SU-DHL-6 (cell line): ENCODE measurements at regions not wholly inside any gene's neighbourhood (a gene's known extent, or its start where the extent isn't known, plus 50 kb on each side); places are given as distances from the start of the nearest gene placed in this dataset.

Experiments used
- EZH2phosphoT487 ChIP-seq: fragments of 200-600 bp; sonication (generic), shearing (Covaris generic); conservative IDR thresholded peaks from 2 replicates; pipeline ENCODE4 v1.6.1; 2018; ENCODE audit warnings: mild to moderate bottlenecking, antibody characterized with exemption, low read length, moderate library complexity, mixed read lengths
- TF ChIP-seq, protein P1 (sequence below): fragments of 200-600 bp; sonication (generic); IDR thresholded peaks from one replicate; pipeline ENCODE4 v1.5.1; 2017; ENCODE audit warnings: antibody characterized with exemption, mild to moderate bottlenecking, low read length, moderate library complexity; ENCODE audit not compliant: insufficient read depth, poor library complexity, severe bottlenecking

DNA sequence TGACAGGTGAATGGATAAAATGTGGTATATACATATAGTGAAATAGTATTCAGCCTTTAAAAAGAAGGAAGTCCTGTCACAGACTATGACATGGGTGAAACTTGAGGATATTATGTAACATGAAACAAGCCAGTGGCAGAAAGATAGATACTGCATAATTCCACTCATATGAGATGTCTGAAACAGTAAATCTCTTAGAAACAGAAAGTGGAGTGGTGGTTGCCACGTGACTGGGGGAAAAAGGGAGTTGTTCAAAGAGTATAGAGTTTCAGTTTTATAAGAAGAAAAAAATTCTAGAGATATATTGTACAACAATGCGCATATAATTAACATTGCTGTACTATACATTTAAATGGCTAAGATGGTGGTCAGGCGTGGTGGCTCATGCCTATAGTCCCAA is 178.2 kb upstream of the ATP5MC3 start:
- TF ChIP-seq, protein P1, sequence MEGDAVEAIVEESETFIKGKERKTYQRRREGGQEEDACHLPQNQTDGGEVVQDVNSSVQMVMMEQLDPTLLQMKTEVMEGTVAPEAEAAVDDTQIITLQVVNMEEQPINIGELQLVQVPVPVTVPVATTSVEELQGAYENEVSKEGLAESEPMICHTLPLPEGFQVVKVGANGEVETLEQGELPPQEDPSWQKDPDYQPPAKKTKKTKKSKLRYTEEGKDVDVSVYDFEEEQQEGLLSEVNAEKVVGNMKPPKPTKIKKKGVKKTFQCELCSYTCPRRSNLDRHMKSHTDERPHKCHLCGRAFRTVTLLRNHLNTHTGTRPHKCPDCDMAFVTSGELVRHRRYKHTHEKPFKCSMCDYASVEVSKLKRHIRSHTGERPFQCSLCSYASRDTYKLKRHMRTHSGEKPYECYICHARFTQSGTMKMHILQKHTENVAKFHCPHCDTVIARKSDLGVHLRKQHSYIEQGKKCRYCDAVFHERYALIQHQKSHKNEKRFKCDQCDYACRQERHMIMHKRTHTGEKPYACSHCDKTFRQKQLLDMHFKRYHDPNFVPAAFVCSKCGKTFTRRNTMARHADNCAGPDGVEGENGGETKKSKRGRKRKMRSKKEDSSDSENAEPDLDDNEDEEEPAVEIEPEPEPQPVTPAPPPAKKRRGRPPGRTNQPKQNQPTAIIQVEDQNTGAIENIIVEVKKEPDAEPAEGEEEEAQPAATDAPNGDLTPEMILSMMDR: no peak
- no peak for TF ChIP-seq EZH2phosphoT487
